GM12878 (cell line): ENCODE measurements at regions not wholly inside any gene's neighbourhood (a gene's known extent, or its start where the extent isn't known, plus 50 kb on each side); places are given as distances from the start of the nearest gene placed in this dataset.

ENCODE experiments used
- ASH2L ChIP-seq: fragments of 300-600, 200-600 bp; sonication (generic); IDR thresholded peaks from 2 replicates; pipeline ENCODE4 v1.6.1; 2017; ENCODE audit warnings: low read depth, mild to moderate bottlenecking, borderline replicate concordance
- CEBPB ChIP-seq, 2 experiments: fragments of 150-350 bp in 1 of 2; IDR thresholded peaks; 2 replicates each; pipeline ENCODE4 v1.6.1; 2012 to 2014; ENCODE audit warnings: low read depth in 2 of 2, low read length in 2 of 2, borderline replicate concordance in 1 of 2, inconsistent platforms in 1 of 2
- CREB1 ChIP-seq: IDR thresholded peaks from 2 replicates; pipeline ENCODE4 v1.6.1; 2012; ENCODE audit warnings: low read depth, mild to moderate bottlenecking, inconsistent platforms
- CUX1 ChIP-seq: IDR thresholded peaks from 2 replicates; pipeline ENCODE4 v1.6.1; 2012; ENCODE audit warnings: improper control_type of control experiment, low read depth, low read length; ENCODE audit not compliant: insufficient replicate concordance
- ETV6 ChIP-seq, 2 experiments: fragments of 450-650 bp in 1 of 2; IDR thresholded peaks in 1 of 2; conservative IDR thresholded peaks in 1 of 2; 2 replicates each; pipeline ENCODE4 v1.6.1; 2014; ENCODE audit warnings: antibody characterized with exemption in 1 of 2, borderline replicate concordance in 1 of 2, low read depth in 1 of 2, mild to moderate bottlenecking in 1 of 2, moderate library complexity in 1 of 2
- EZH2 ChIP-seq: IDR thresholded peaks from 2 replicates; pipeline ENCODE4 v1.6.1; 2012; ENCODE audit warnings: low read depth, mild to moderate bottlenecking, control low read depth, inconsistent platforms, low read length, borderline replicate concordance; ENCODE audit not compliant: control insufficient read depth
- FOXM1 ChIP-seq: IDR thresholded peaks from 2 replicates; pipeline ENCODE4 v1.6.1; 2012; ENCODE audit warnings: low read depth, mild to moderate bottlenecking, inconsistent platforms, low read length, moderate library complexity
- IKZF2 ChIP-seq, 2 experiments: fragments of 450-650 bp; IDR thresholded peaks; 2 replicates each; pipeline ENCODE4 v1.6.1; 2017; ENCODE audit warnings: mild to moderate bottlenecking in 2 of 2, moderate library complexity in 2 of 2
- MLLT1 ChIP-seq: fragments of 450-650 bp; IDR thresholded peaks from 2 replicates; pipeline ENCODE4 v1.6.1; 2016; ENCODE audit warnings: mild to moderate bottlenecking
- NFXL1 ChIP-seq: fragments of 450-650 bp; IDR thresholded peaks from 2 replicates; pipeline ENCODE4 v1.6.1; 2017; ENCODE audit warnings: antibody characterized with exemption, mild to moderate bottlenecking, borderline replicate concordance
- POLR2AphosphoS2 ChIP-seq: IDR thresholded peaks from 2 replicates; pipeline ENCODE4 v1.6.1; 2011; ENCODE audit warnings: low read depth, mild to moderate bottlenecking, low read length, improper control_type of control experiment, moderate library complexity
- POLR2AphosphoS5 ChIP-seq: IDR thresholded peaks from 2 replicates; pipeline ENCODE4 v1.6.1; 2011; ENCODE audit warnings: mild to moderate bottlenecking, low read length, inconsistent platforms
- SMC3 ChIP-seq: IDR thresholded peaks from 2 replicates; pipeline ENCODE4 v1.6.1; 2011; ENCODE audit warnings: low read length, improper control_type of control experiment, borderline replicate concordance
- SP1 ChIP-seq: IDR thresholded peaks from one replicate; pipeline ENCODE4 v1.6.1; 2011; ENCODE audit warnings: low read depth, low read length
- ZBTB4 ChIP-seq: fragments of 450-650 bp; formaldehyde crosslinking; IDR thresholded peaks from 2 replicates; pipeline ENCODE4 v1.4.0; 2022; ENCODE audit warnings: mild to moderate bottlenecking, moderate library complexity
- ZNF274 ChIP-seq: IDR thresholded peaks from one replicate; pipeline ENCODE4 v1.8.0; 2011; ENCODE audit not compliant: insufficient read length, insufficient read depth

- TF ChIP-seq CREB1 (peak; percentile 89), ASH2L (no peak), CEBPB (IDR thresholded peaks at IDR 0.05; ENCODE audit: borderline replicate concordance in 1 of 2, low read depth in 2 of 2, low read length in 2 of 2) (no peak; a peak in 1 of 4 replicates), POLR2AphosphoS5 (no peak), EZH2 (no peak), IKZF2 (IDR thresholded peaks at IDR 0.05) (peak; percentile 25 to 50; a peak in 2 of 4 replicates), ZNF274 (no peak), POLR2AphosphoS2 (no peak), ETV6 (conservative IDR thresholded peaks at IDR 0.05 in 1 of 2, IDR thresholded peaks at IDR 0.05 in 1 of 2; ENCODE audit: borderline replicate concordance in 1 of 2, low read depth in 1 of 2) (peak in 1 of 2 experiments; percentile 27; a peak in 1 of 4 replicates), SP1 (no peak), CUX1 (peak; percentile 86), ZBTB4 (CRISPR knock-in tag) (no peak), MLLT1 (no peak), SMC3 (peak; percentile 14; the same call in 1 of the 2 replicates), NFXL1 (no peak), FOXM1 (peak; percentile 75; the same call in 1 of the 2 replicates)
These were observed 229.7 kb upstream of the MARCKS start (continued) for GRCh38 chr6:113627480-113627879.
